ENCODE measurements at regions not wholly inside any gene's neighbourhood (a gene's known extent, or its start where the extent isn't known, plus 50 kb on each side); places are given as distances from the start of the nearest gene placed in this dataset.

GRCh38 chr3:174337227-174337626 is 521.9 kb upstream of the NAALADL2 start (continued):
- no peak for TF ChIP-seq RXRA (IDR thresholded peaks at IDR 0.05; ENCODE audit: insufficient read depth, low read depth, low read length)
- TF ChIP-seq SIRT6 (IDR thresholded peaks at IDR 0.05; ENCODE audit: low read length): no peak
